Kidney (tissue), 13 donors: ENCODE measurements at regions not wholly inside any gene's neighbourhood (a gene's known extent, or its start where the extent isn't known, plus 50 kb on each side); places are given as distances from the start of the nearest gene placed in this dataset.
A peak's percentile ranks its signal among the peaks of the same experiment; 100 is the strongest.
"Not testable (repeated sequence)": the region's sequence is repeated elsewhere in the genome, so short reads cannot be mapped to it uniquely, and the experiment has no call there.

Experiments used
- DNase-seq, 5 donors: peaks; one replicate each; pipeline ENCODE4 v3.0.0-alpha.2; 2013 to 2020
- FAIRE-seq: peaks from 2 replicates; lab custom pipeline; 2012; peaks lifted over from hg19 to GRCh38; lab: Jason Lieb, UNC
- H3K27ac ChIP-seq, 2 donors: one replicate each; pipeline ENCODE4 v1.7.0; 2013; ENCODE audit warnings: low read depth in 2 of 2, low read length in 2 of 2, inconsistent platforms in 1 of 2
- H3K27me3 ChIP-seq: one replicate; pipeline ENCODE4 v1.7.1; 2013; ENCODE audit warnings: low read length, inconsistent platforms; ENCODE audit not compliant: control insufficient read depth, insufficient read depth
- H3K36me3 ChIP-seq, 3 donors: one replicate each; pipeline versions ENCODE4 v1.7.0 to v1.7.1; 2013; ENCODE audit warnings: low read length in 3 of 3, control low read depth in 1 of 3, inconsistent platforms in 1 of 3; ENCODE audit not compliant: insufficient read depth in 3 of 3, control insufficient read depth in 2 of 3
- H3K4me1 ChIP-seq, 3 donors: one replicate each; pipeline versions ENCODE4 v1.7.0 to v1.7.1; 2013; ENCODE audit warnings: low read length in 3 of 3, inconsistent platforms in 1 of 3, low read depth in 1 of 3; ENCODE audit not compliant: control insufficient read depth in 2 of 3, insufficient read depth in 2 of 3
- H3K4me3 ChIP-seq, 3 donors: one replicate each; pipeline versions ENCODE4 v1.7.0 to v1.8.1; 2013; ENCODE audit warnings: low read length in 3 of 3, control low read depth in 1 of 3, inconsistent platforms in 1 of 3
- H3K9ac ChIP-seq, 3 donors: one replicate each; pipeline versions ENCODE4 v1.7.0 to v1.7.1; 2013; ENCODE audit warnings: low read length in 3 of 3, control low read depth in 1 of 3, inconsistent platforms in 1 of 3
- H3K9me3 ChIP-seq, 3 donors: one replicate each; pipeline versions ENCODE4 v1.7.0 to v1.7.1; 2013; ENCODE audit warnings: low read length in 3 of 3, control low read depth in 1 of 3, inconsistent platforms in 1 of 3; ENCODE audit not compliant: control insufficient read depth in 2 of 3, insufficient read depth in 1 of 3
- intact Hi-C: fragments of 100-400 bp; cut with DNase I; formaldehyde crosslinking; loops from one replicate; pipeline ENCODE4 v1.11.1; 2022
- TF ChIP-seq, protein P1 (sequence below): IDR thresholded peaks from 3 replicates; pipeline ENCODE4 v1.5.1; 2012; ENCODE audit warnings: mild to moderate bottlenecking, moderate library complexity, borderline replicate concordance; ENCODE audit not compliant: insufficient read depth; ENCODE audit errors: extremely low read depth
- donor health status: control.
- donor health status: control.
- donor health status: control.
- donor health status: control.
- donor health status: control.
- donor health status: DM: yes; HTN: yes; CAD: no.
- donor health status: Normal renal cell carcinoma (clear cell type).

DNA sequence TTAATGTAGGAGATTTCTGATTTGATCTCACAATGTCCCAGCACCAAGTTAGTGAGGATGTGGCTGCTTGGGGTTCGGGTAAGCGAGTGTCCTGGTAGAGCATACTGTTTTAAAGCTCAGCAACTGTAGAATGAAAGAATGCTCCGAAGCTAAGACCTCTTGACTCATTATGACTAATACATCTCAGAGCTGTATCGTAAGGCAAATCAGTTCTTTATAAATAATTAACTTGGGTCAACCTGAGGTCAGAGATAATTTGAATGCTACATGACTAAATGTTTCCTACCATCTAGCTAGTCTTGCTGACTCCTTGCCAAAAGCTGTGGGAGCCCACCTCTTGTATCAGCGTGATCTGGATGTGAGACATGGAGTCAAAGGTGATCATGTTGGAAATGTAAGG, 128.8 kb upstream of the PDE7B start:
- intact Hi-C loops: no loop called here
- Histone ChIP-seq H3K27me3 (no peaks in the 10 kb centered on the region), H3K4me1 (no peaks in the 10 kb centered on the region), H3K4me3 (no peak overlapping the region), H3K27ac (peak overlapping the region in 1 of 2 donors; percentile 50), H3K9me3 (peaks cover 0 to 7% (median 0%) of the 10 kb centered on the region in 3 donors), H3K36me3 (no peaks in the 10 kb centered on the region), H3K9ac (no peak overlapping the region)
- DNase-seq (peak in 2 of 5 donors; percentile 39 to 46), FAIRE-seq (peak; percentile 27)
- TF ChIP-seq, protein P1, sequence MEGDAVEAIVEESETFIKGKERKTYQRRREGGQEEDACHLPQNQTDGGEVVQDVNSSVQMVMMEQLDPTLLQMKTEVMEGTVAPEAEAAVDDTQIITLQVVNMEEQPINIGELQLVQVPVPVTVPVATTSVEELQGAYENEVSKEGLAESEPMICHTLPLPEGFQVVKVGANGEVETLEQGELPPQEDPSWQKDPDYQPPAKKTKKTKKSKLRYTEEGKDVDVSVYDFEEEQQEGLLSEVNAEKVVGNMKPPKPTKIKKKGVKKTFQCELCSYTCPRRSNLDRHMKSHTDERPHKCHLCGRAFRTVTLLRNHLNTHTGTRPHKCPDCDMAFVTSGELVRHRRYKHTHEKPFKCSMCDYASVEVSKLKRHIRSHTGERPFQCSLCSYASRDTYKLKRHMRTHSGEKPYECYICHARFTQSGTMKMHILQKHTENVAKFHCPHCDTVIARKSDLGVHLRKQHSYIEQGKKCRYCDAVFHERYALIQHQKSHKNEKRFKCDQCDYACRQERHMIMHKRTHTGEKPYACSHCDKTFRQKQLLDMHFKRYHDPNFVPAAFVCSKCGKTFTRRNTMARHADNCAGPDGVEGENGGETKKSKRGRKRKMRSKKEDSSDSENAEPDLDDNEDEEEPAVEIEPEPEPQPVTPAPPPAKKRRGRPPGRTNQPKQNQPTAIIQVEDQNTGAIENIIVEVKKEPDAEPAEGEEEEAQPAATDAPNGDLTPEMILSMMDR: no peak

DNA sequence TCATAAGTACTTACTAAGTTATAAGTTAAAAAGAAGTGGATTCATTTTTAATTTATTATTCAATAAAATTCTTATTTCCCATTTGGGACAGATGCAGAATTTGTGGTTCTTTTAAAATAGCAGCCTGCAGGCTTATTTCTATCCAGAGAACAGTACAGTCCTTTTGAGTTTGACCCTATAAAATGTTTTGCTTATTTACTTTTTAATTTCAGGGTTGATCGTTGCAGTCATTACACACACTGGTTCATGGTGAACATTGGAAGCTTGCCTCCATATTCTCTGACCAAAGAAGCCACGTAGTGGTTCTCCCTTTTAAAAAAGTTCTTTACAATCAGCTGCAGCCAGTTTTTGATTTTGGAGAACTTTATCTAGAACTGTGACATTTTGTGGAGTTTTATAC, 122.9 kb upstream of the PDE7B start:
- no peak for DNase-seq
- intact Hi-C loops: no loop called here
- no peak for FAIRE-seq
- H3K27me3 ChIP-seq: no peaks in the 10 kb centered on the region
- no peak overlapping the region for H3K27ac ChIP-seq
- no peak overlapping the region for H3K9ac ChIP-seq
- no peak overlapping the region for H3K4me3 ChIP-seq
- no peaks in the 10 kb centered on the region for H3K36me3 ChIP-seq
- H3K9me3 ChIP-seq: peaks cover 0 to 3% (median 0%) of the 10 kb centered on the region in 3 donors
- TF ChIP-seq, protein P1: no peak
- H3K4me1 ChIP-seq: no peaks in the 10 kb centered on the region

DNA sequence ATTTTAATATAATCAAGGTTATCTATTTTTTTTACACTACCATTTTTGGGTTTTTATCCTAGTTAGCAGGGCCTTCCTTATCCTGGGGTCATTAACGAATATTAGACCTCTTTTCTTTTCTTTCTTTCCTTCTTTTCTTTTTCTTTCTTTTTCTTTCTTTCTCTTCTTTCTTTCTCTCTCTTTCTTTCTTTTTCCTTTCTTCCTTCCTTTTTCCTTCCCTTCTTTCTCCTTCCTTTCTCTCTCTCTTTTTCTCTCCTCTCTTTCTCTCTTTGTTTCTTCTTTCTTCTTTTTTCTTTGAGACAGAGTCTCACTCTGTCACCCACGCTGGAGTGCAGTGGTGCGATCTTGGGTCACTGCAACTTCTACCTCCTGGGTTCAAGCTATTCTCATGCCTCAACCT, 120.4 kb upstream of the PDE7B start:
- Histone ChIP-seq H3K4me1 (no peaks in the 10 kb centered on the region), H3K27ac (no peak overlapping the region), H3K9me3 (no peaks in the 10 kb centered on the region), H3K36me3 (no peaks in the 10 kb centered on the region), H3K9ac (no peak overlapping the region), H3K4me3 (no peak overlapping the region), H3K27me3 (no peaks in the 10 kb centered on the region)
- FAIRE-seq: no peak
- intact Hi-C loops: no loop called here
- TF ChIP-seq, protein P1: no peak
- DNase-seq: no peak

DNA sequence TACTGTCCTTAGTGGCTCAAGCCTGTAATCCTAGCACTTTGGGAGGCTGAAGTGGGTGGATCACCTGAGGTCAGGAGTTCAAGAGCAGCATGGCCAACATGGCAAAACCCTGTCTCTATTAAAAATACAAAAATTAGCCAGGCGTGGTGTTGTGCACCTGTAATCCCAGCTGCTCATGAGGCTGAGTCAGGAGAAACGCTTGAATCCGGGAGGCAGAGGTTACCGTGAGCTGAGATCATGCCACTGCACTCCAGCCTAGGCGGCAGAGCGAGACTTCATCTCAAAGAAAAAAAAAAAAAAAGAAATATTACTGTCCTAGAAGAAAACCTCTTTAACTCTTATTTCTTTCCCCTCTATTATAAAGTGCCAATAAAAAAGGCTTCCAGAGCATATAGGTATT, 115.2 kb upstream of the PDE7B start:
- H3K4me1 ChIP-seq, H3K27me3 ChIP-seq, intact Hi-C loops, H3K4me3 ChIP-seq, FAIRE-seq, H3K36me3 ChIP-seq, DNase-seq, H3K27ac ChIP-seq, H3K9me3 ChIP-seq, H3K9ac ChIP-seq: not testable (repeated sequence)
